ENCODE measurements at regions not wholly inside any gene's neighbourhood (a gene's known extent, or its start where the extent isn't known, plus 50 kb on each side); places are given as distances from the start of the nearest gene placed in this dataset.

DNA sequence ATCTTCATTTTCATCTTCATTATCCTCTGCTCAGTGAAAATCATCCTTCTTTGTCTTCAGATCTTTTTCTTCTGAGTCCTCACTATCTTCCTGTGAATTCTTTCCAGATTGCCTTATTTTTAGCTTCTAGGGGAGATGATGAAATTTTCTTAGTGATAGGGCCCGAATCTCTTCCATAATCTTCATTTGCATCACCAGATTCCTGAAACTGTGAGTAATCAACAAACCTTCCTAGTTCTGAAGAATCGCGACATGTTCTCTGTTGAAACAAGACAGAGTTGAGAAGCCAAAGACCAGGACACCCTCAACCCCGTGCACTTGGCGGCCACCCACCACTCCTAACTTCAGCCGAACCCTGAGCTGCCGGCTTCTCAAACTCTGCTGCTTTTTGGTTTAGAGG lies 92.8 kb upstream of the CDC42BPA start:
- TF ChIP-seq, protein P1, sequence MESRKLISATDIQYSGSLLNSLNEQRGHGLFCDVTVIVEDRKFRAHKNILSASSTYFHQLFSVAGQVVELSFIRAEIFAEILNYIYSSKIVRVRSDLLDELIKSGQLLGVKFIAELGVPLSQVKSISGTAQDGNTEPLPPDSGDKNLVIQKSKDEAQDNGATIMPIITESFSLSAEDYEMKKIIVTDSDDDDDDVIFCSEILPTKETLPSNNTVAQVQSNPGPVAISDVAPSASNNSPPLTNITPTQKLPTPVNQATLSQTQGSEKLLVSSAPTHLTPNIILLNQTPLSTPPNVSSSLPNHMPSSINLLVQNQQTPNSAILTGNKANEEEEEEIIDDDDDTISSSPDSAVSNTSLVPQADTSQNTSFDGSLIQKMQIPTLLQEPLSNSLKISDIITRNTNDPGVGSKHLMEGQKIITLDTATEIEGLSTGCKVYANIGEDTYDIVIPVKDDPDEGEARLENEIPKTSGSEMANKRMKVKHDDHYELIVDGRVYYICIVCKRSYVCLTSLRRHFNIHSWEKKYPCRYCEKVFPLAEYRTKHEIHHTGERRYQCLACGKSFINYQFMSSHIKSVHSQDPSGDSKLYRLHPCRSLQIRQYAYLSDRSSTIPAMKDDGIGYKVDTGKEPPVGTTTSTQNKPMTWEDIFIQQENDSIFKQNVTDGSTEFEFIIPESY (IDR thresholded peaks at IDR 0.05; ENCODE audit: extremely low read depth, insufficient replicate concordance, low read length): no peak
- TF ChIP-seq CTCF (IDR thresholded peaks at IDR 0.05 in 2 of 3, conservative IDR thresholded peaks at IDR 0.05 in 1 of 3; ENCODE audit: borderline replicate concordance in 1 of 3, insufficient read depth in 1 of 3, low read depth in 2 of 3, low read length in 2 of 3): no peak
- no peak for TF ChIP-seq POLR2AphosphoS5 (IDR thresholded peaks at IDR 0.05; ENCODE audit: low read depth, low read length)
- no peak for TF ChIP-seq SP1 (IDR thresholded peaks at IDR 0.05; ENCODE audit: low read depth)
- TF ChIP-seq EZH2 (IDR thresholded peaks at IDR 0.05): no peak
- no peak for TF ChIP-seq ZFX (IDR thresholded peaks at IDR 0.05)
- TF ChIP-seq ATF3 (IDR thresholded peaks at IDR 0.05): no peak
